ENCODE measurements at regions not wholly inside any gene's neighbourhood (a gene's known extent, or its start where the extent isn't known, plus 50 kb on each side); places are given as distances from the start of the nearest gene placed in this dataset.

- Histone ChIP-seq H3K4me3 (ENCODE audit: low read depth in 1 of 2, low read length in 2 of 2) (no peak overlapping the region), H2AFZ (ENCODE audit: low read depth, low read length) (no peak overlapping the region), H3K9me3 (ENCODE audit: insufficient read depth, low read length, severe bottlenecking) (peaks cover 4% of the 10 kb centered on the region), H3K4me2 (ENCODE audit: insufficient read depth, low read length) (no peak overlapping the region), H3K27ac (ENCODE audit: low read length) (no peak overlapping the region), H3K36me3 (ENCODE audit: insufficient read depth, low read length) (no peaks in the 10 kb centered on the region), H3K9ac (ENCODE audit: low read depth, low read length) (no peak overlapping the region), H3K4me1 (ENCODE audit: insufficient read depth, low read length) (no peaks in the 10 kb centered on the region), H3K27me3 (ENCODE audit: insufficient read depth, low read length, poor library complexity) (peaks cover 4% of the 10 kb centered on the region), H3K79me2 (ENCODE audit: insufficient read depth, low read length) (no peaks in the 10 kb centered on the region), H4K20me1 (ENCODE audit: insufficient read depth, low read length) (no peaks in the 10 kb centered on the region)
- DNase-seq (no peak), ATAC-seq (ENCODE audit: insufficient read depth, low read depth) (no peak)
- TF ChIP-seq, protein P1, sequence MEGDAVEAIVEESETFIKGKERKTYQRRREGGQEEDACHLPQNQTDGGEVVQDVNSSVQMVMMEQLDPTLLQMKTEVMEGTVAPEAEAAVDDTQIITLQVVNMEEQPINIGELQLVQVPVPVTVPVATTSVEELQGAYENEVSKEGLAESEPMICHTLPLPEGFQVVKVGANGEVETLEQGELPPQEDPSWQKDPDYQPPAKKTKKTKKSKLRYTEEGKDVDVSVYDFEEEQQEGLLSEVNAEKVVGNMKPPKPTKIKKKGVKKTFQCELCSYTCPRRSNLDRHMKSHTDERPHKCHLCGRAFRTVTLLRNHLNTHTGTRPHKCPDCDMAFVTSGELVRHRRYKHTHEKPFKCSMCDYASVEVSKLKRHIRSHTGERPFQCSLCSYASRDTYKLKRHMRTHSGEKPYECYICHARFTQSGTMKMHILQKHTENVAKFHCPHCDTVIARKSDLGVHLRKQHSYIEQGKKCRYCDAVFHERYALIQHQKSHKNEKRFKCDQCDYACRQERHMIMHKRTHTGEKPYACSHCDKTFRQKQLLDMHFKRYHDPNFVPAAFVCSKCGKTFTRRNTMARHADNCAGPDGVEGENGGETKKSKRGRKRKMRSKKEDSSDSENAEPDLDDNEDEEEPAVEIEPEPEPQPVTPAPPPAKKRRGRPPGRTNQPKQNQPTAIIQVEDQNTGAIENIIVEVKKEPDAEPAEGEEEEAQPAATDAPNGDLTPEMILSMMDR (IDR thresholded peaks at IDR 0.05; ENCODE audit: borderline replicate concordance, extremely low read depth, low read length, poor library complexity, severe bottlenecking), result no peak
- TF ChIP-seq EZH2 (IDR thresholded peaks at IDR 0.05; ENCODE audit: borderline replicate concordance, low read depth, low read length, severe bottlenecking), result no peak
Measured at GRCh38 chr1:4086085-4086850, 186.2 kb upstream of the C1orf174 start.

DNA sequence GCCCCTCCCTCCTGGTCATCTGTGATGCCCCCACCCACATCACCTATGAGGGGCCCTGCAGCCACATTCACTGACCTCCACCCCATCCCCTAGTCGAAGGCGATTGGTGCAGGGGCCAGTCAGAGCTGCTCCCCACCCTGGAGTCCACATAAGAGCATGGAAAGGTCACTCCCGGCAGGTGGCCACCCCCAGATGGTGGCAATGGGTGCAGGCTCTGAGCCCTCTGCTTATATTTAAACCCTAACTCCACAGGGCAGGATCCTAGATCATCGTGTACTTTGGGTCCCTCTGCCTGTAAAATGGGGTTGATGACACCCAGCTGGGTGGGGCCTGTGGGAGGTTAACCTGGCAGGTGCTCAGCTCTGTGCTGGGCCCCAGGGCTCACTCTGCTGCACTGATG lies 186.8 kb upstream of the C1orf174 start:
- H3K79me2 ChIP-seq (ENCODE audit: insufficient read depth, low read length), result no peaks in the 10 kb centered on the region
- H3K27ac ChIP-seq (ENCODE audit: low read length), result no peak overlapping the region
- peaks cover 4% of the 10 kb centered on the region for H3K27me3 ChIP-seq (ENCODE audit: insufficient read depth, low read length, poor library complexity)
- no peaks in the 10 kb centered on the region for H3K36me3 ChIP-seq (ENCODE audit: insufficient read depth, low read length)
- no peak for ATAC-seq (ENCODE audit: insufficient read depth, low read depth)
- no peak for DNase-seq
- H3K4me1 ChIP-seq (ENCODE audit: insufficient read depth, low read length), result no peaks in the 10 kb centered on the region
- TF ChIP-seq, protein P1 (IDR thresholded peaks at IDR 0.05; ENCODE audit: borderline replicate concordance, extremely low read depth, low read length, poor library complexity, severe bottlenecking), result no peak
- no peak for TF ChIP-seq EZH2 (IDR thresholded peaks at IDR 0.05; ENCODE audit: borderline replicate concordance, low read depth, low read length, severe bottlenecking)
- H2AFZ ChIP-seq (ENCODE audit: low read depth, low read length), result no peak overlapping the region
- H4K20me1 ChIP-seq (ENCODE audit: insufficient read depth, low read length), result no peaks in the 10 kb centered on the region
- H3K9me3 ChIP-seq (ENCODE audit: insufficient read depth, low read length, severe bottlenecking), result peaks cover 10% of the 10 kb centered on the region
- H3K9ac ChIP-seq (ENCODE audit: low read depth, low read length), result no peak overlapping the region
- no peak overlapping the region for H3K4me3 ChIP-seq (ENCODE audit: low read depth in 1 of 2, low read length in 2 of 2)
- no peak overlapping the region for H3K4me2 ChIP-seq (ENCODE audit: insufficient read depth, low read length)

- Histone ChIP-seq H2AFZ (ENCODE audit: low read depth, low read length) (no peak overlapping the region), H4K20me1 (ENCODE audit: insufficient read depth, low read length) (no peaks in the 10 kb centered on the region), H3K4me2 (ENCODE audit: insufficient read depth, low read length) (no peak overlapping the region), H3K9ac (ENCODE audit: low read depth, low read length) (no peak overlapping the region), H3K4me1 (ENCODE audit: insufficient read depth, low read length) (no peaks in the 10 kb centered on the region), H3K27ac (ENCODE audit: low read length) (no peak overlapping the region), H3K4me3 (ENCODE audit: low read depth in 1 of 2, low read length in 2 of 2) (no peak overlapping the region), H3K27me3 (ENCODE audit: insufficient read depth, low read length, poor library complexity) (peaks cover 4% of the 10 kb centered on the region), H3K9me3 (ENCODE audit: insufficient read depth, low read length, severe bottlenecking) (peaks cover 12% of the 10 kb centered on the region), H3K36me3 (ENCODE audit: insufficient read depth, low read length) (no peaks in the 10 kb centered on the region), H3K79me2 (ENCODE audit: insufficient read depth, low read length) (no peaks in the 10 kb centered on the region)
- TF ChIP-seq EZH2 (IDR thresholded peaks at IDR 0.05; ENCODE audit: borderline replicate concordance, low read depth, low read length, severe bottlenecking), result no peak
- TF ChIP-seq, protein P1 (IDR thresholded peaks at IDR 0.05; ENCODE audit: borderline replicate concordance, extremely low read depth, low read length, poor library complexity, severe bottlenecking), result no peak
- ATAC-seq (ENCODE audit: insufficient read depth, low read depth) (no peak), DNase-seq (no peak)
Measured at GRCh38 chr1:4087530-4088420, 187.7 kb upstream of the C1orf174 start.

All from DND-41 (cell line).